22Rv1 (cell line): ENCODE measurements at regions not wholly inside any gene's neighbourhood (a gene's known extent, or its start where the extent isn't known, plus 50 kb on each side); places are given as distances from the start of the nearest gene placed in this dataset.

ENCODE experiments used
- H3K27ac ChIP-seq: fragments of 450-650 bp; 2 replicates; pipeline ENCODE4 v1.5.1; 2017
- CTCF ChIP-seq: fragments of 450-650 bp; IDR thresholded peaks from 2 replicates; pipeline ENCODE4 v1.5.1; 2017; ENCODE audit warnings: mild to moderate bottlenecking
- ZFX ChIP-seq: fragments of 450-650 bp; IDR thresholded peaks from 2 replicates; pipeline ENCODE4 v1.6.1; 2017; ENCODE audit warnings: antibody characterized with exemption, borderline replicate concordance

DNA sequence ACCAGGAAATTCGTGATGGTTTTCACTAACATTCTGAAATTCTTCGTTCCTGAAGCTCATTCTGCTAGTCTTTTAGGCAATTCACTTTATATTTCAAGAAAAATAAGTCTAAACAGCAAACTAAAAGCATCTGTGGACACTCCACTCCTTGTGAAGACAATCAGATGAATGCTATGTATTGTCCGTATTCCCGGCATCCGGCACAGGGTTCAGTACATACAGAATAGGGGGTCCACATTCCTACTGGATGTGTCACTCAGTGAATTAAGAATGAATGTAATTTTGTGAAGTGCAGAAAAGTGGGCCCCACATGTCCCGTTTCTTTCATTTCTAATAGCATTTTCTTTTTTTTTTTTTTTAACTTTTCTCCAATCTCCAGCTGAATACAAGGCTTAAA, 241.3 kb downstream of the GRIN2B start:
- TF ChIP-seq CTCF (no peak), ZFX (no peak)
- no peak overlapping the region for H3K27ac ChIP-seq

GRCh38 chr12:13735734-13736133, 245.7 kb downstream of the GRIN2B start:
- TF ChIP-seq CTCF = no peak
- no peak for TF ChIP-seq ZFX

DNA sequence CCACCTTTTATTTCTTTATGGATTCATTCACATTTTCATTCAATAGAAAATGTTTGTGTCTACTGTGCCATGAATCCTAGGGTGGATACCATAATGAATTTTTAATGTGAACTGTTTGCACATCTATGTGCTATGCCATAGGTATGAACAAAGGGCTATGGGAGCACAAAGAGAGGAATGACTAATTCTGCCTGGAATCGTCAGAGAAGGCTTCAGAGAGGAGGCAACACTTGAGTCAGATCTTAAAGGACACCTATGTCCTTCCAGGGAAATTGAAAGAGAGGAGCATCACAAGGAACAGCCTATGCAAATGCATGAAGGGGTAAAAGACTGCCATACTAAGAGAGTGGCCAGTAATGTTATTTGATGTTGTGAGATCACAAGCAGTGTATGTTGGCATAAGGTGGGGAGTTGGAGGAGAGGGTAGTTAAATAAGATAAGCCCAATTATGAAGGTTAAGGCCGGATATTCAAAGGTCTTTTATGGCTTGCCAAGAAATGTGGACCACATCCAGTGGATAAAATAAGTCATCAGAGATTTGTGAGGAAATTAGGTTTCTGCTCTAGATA, 246.7 kb downstream of the GRIN2B start:
- TF ChIP-seq ZFX (no peak), CTCF (no peak)
- H3K27ac ChIP-seq = no peak overlapping the region

More at GRCh38 chr12:13735734-13736133, 245.7 kb downstream of the GRIN2B start:
- no peak overlapping the region for H3K27ac ChIP-seq

DNA sequence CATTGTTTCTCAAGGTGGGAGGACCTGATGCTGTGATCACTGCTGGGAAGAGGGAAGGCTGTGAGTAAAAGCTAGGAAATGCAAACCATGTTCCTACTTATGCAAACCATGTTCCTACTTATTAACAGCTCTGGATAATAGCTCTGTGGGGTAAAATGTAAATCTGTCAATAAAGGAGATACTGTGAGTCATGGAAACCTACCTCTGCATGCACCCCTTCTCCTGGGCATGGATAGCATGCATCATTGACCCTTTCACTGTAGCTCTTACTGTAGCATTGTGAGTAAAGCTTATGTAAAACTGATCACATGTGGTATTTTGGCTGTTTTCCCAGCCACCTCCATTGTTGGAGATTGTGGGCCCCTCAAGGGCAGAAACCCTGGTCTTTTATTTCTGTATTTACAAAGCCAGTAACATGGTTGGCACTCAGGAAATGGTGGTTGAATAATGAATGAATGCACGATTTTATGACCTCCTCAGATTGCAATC, 253.7 kb downstream of the GRIN2B start:
- H3K27ac ChIP-seq = no peak overlapping the region
- no peak for TF ChIP-seq CTCF
- no peak for TF ChIP-seq ZFX

- TF ChIP-seq CTCF (no peak), ZFX (no peak)
- no peak overlapping the region for H3K27ac ChIP-seq
Observed at GRCh38 chr12:13725049-13725448, 256.4 kb downstream of the GRIN2B start.

DNA sequence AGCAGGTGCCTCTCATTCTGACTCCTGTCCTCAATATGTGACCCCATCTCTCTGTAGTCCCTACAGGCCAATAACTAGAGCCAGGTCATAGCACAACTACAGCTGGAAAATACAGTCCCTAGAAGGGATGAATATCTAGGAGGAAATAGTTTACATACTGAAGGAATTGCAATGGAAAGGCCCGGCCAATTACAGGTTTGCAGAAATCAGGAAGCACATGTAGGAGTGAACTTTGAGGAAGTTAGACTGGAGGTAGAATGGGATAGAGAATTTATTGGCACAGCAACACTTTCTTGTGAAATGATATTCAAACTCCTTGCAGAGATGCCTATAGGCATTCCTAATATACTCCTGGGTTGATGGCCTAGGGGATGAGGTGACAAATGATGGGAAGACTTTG, 257.3 kb downstream of the GRIN2B start:
- H3K27ac ChIP-seq = no peak overlapping the region
- TF ChIP-seq CTCF = no peak
- TF ChIP-seq ZFX = no peak

DNA sequence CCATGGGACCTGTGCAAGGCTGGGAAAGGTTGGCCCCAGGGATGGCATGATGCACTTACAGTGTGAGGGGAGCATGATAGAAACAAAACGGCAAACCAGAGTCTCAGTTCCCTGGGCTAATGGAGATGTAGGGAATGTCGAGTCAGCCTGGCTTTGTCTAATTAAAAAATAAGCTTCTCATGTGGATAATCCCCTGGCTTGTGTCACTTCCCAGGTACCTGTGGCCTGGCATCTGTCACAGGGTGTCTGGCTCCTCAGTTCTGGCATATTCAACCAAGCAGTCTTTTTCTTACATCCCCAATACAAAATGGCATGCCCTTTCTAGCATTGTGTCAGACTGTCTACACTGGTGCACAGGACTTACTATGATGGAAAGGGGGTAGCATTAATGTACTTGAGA, 261.4 kb downstream of the GRIN2B start:
- TF ChIP-seq CTCF (no peak), ZFX (no peak)

More for the DNA sequence above, 261.4 kb downstream of the GRIN2B start:
- H3K27ac ChIP-seq = no peak overlapping the region
